Motor neuron (in vitro differentiated cells): ENCODE measurements at regions not wholly inside any gene's neighbourhood (a gene's known extent, or its start where the extent isn't known, plus 50 kb on each side); places are given as distances from the start of the nearest gene placed in this dataset.

Source experiments
- ATAC-seq, 8 experiments: fragments of 200-7000 bp; cut with Tn5 transposase; replicated peaks in 6 of 8; 2 replicates each; pipeline ENCODE4 v1.8.0; 2021; ENCODE audit warnings: mild to moderate bottlenecking in 8 of 8, moderate library complexity in 8 of 8
- H3K27ac ChIP-seq, 2 donors: fragments of 250-450 bp; sonication (Bioruptor Pico); 2 replicates each; pipeline ENCODE4 v1.9.0; 2021; ENCODE audit warnings: antibody characterized with exemption in 2 of 2, mild to moderate bottlenecking in 2 of 2, moderate library complexity in 1 of 2
- H3K4me1 ChIP-seq, 2 donors: fragments of 250-450 bp; sonication (Bioruptor Pico); replicated peaks in 1 of 2; 2 replicates each; pipeline ENCODE4 v1.6.1; 2021; ENCODE audit warnings: antibody characterized with exemption in 2 of 2, mild to moderate bottlenecking in 2 of 2, moderate library complexity in 1 of 2
- H3K4me3 ChIP-seq, 5 donors: fragments of 250-450 bp; sonication (Bioruptor Pico); 2 replicates each; pipeline ENCODE4 v1.9.0; 2021; ENCODE audit warnings: antibody characterized with exemption in 5 of 5, mild to moderate bottlenecking in 5 of 5, moderate library complexity in 4 of 5
- WGBS, 10 experiments: fragments of 450-650 bp; shearing (Covaris generic); methylation state at CpG; one replicate each; pipeline ENCODE4 v1.0.0; 2022; 5-methylcytosine and 5-hydroxymethylcytosine counted together
- in situ Hi-C, 9 experiments: fragments of 400-800 bp; cut with MboI; loops; one replicate each; pipeline ENCODE4 v1.15.0; 2021; ENCODE audit warnings: low sequenced_read_pairs in 9 of 9, low pct_unique_long_range_greater_than_20kb in 2 of 9; ENCODE audit not compliant: unreplicated experiment in 9 of 9

DNA sequence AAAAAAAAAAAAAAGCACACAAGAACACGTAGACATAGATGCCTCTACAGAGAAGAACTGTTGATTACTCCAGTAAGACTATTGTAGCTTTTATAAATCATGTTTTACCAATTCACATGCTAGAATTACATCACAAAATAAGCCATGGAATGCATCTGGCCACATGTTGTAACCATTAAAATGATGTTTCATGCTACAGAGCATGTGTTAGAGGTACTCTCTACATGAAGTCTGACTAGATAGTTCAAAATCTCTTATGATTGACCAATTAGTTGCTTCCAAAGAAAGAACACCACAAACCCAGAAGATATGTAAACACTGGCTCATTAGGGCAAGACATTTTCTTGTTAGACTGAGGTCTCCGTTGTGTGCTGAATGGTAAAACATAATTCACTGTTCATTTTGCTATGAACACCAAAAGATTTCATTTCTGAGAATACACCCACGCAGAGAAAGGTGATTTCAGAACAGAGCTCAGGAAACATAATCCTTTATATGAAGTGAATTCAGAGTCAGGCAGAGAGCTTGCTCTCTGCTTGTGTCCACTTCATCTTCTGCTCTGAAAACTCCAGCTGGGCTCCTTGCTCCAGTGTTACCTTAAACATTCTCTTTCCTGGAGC, 411.4 kb upstream of the SOX9 start:
- no peak for ATAC-seq
- 0 to 92% (median 89%) methylated on average over 1 to 3 of the region's 3 CpGs; no CpG with 5 or more reads in 1 of the 10 experiments for WGBS, 10 experiments
- H3K4me3 ChIP-seq, result no peak overlapping the region
- H3K4me1 ChIP-seq, result peaks cover 0 to 2% of the 10 kb centered on the region in 2 donors
- in situ Hi-C loops, result no loop called here
- H3K27ac ChIP-seq, result no peak overlapping the region

DNA sequence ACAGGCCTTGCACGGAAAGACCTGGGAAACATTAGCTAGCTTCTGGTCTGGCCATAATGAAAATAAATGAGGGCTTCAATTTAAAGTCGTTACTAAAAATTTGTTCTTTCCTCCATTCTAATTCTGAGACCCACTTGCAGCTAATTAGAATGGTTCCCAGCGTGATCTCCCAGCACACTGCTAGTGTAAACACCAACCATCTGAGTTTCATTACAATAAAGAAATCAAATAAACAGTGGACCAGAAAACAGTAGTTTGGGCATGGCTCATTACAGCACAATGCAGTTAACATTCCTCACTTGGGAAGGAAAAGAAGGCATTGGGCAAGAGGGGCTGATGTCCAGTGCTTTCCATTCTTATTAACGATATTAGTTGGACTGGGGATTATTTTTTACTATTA, 410.9 kb upstream of the SOX9 start:
- ATAC-seq, result no peak
- Histone ChIP-seq H3K4me1 (peaks cover 0 to 2% of the 10 kb centered on the region in 2 donors), H3K27ac (no peak overlapping the region), H3K4me3 (no peak overlapping the region)
- 0 to 100% (median 62%) methylated on average over 1 to 4 of the region's 4 CpGs for WGBS, 10 experiments
- in situ Hi-C loops, result no loop called here

DNA sequence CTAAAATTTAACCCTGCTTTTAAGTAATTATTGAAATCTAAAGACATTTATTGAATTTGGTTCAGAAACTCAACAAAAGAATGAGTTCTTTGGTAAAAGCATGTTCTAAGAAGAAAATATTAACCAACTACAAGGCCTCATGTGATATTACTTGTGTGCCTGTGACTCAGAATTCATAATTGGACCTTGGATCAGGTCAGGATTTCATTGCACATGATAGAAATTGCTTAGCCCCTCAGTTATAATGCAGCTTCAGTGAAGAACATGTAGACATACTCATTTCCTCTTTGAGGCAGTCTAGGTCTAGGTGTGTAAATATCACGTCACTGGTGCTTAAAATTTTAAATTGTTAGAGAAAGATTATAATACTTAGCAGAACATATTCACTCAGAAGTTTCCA, 410.0 kb upstream of the SOX9 start:
- no peak for ATAC-seq
- in situ Hi-C loops, result no loop called here
- Histone ChIP-seq H3K4me3 (no peak overlapping the region), H3K27ac (no peak overlapping the region), H3K4me1 (peaks cover 0 to 2% of the 10 kb centered on the region in 2 donors)
- 29 to 100% (median 90%) methylated on average over 1 of the region's 1 CpG; no CpG with 5 or more reads in 3 of the 10 experiments for WGBS, 10 experiments

DNA sequence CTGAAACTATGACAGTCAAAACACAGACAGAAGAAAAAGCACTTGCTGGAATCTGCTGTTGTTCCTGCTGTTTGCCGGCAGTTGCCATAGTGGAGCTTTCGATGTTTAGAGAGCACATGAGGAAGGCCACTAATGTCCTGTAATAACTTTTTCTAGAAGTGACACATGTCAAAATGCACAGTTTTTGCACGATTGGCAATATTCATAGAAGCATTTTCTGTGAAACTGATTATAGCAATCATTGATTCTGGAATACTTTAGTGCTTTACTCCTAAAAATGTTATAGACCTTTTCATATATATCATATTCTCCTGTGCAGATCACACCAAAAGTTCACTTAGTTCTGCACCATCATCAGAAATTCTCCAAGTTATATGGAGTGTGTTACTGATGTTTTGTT, 407.0 kb upstream of the SOX9 start:
- ATAC-seq, result no peak
- in situ Hi-C loops, result no loop called here
- H3K27ac ChIP-seq, result no peak overlapping the region
- WGBS, 10 experiments, result 45 to 80% (median 67%) methylated on average over 1 to 3 of the region's 3 CpGs; no CpG with 5 or more reads in 1 of the 10 experiments
- peaks cover 0 to 2% of the 10 kb centered on the region in 2 donors for H3K4me1 ChIP-seq
- no peak overlapping the region for H3K4me3 ChIP-seq

DNA sequence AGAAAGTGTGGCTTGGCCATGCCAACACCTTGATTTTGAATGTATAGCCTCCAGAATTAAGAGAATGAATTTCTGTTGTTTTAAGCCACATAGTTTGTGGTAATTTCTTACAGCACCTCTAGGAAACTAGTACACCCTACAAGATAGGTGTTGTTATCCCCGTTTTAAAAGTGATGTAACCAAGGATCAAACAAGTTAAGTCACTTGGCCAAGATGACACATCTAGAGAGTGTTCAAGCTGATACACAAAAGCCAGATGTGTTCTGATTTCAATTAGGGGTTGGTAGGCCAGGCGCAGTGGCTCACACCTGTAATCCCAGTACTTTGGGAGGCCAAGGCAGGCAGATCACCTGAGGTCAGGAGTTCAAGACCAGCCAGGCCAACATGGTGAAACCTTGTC, 396.5 kb upstream of the SOX9 start:
- in situ Hi-C loops, result no loop called here
- ATAC-seq, result no peak
- Histone ChIP-seq H3K27ac (no peak overlapping the region), H3K4me3 (no peak overlapping the region), H3K4me1 (no peaks in the 10 kb centered on the region)
- 17 to 100% (median 71%) methylated on average over 1 to 2 of the region's 2 CpGs; no CpG with 5 or more reads in 6 of the 10 experiments for WGBS, 10 experiments

DNA sequence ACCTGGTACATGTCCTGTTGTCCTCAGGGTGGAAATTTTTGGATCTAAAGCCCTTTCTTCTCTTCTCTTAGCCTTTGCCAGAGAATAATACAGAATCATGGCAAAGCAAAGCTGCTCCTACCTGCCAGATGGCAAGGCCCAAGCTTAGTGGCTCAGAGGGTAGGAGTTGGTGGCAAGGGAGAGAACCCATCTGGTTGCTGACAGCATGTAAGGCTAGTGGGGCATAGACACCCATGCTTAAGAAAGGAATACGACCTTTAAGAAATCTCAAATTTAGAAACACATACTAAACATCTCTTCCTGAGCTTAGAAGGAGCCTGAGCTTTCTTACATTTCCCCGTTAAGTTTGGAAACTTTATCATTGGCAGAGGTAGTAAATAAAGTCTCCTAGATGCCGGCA, 395.0 kb upstream of the SOX9 start:
- in situ Hi-C loops, result no loop called here
- H3K4me1 ChIP-seq, result no peaks in the 10 kb centered on the region
- no peak overlapping the region for H3K27ac ChIP-seq
- 11 to 100% (median 75%) methylated on average over 1 to 3 of the region's 3 CpGs; no CpG with 5 or more reads in 1 of the 10 experiments for WGBS, 10 experiments
- no peak overlapping the region for H3K4me3 ChIP-seq
- no peak for ATAC-seq

DNA sequence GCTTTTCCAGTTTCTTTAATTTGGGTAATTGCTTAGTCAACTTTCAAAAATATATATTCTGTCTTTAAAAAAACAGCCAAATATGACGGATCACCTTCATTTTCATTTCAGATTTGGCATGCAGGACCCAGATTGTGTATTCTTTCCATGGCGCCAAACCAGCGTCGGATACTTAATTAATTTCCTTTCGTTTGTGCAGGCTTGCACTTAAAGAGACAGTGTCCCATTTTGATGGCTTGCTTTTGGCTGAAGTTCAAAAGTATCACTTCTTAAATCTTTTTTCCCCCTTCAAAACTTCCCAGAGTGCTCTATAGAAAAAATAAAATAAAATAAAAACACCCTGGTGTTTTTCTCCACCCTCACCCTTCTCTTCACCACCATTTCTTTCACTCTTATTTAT, 394.5 kb upstream of the SOX9 start:
- Histone ChIP-seq H3K4me1 (no peaks in the 10 kb centered on the region), H3K27ac (no peak overlapping the region), H3K4me3 (no peak overlapping the region)
- no peak for ATAC-seq
- WGBS, 10 experiments, result 0 to 100% (median 57%) methylated on average over 1 to 5 of the region's 5 CpGs
- in situ Hi-C loops, result no loop called here

DNA sequence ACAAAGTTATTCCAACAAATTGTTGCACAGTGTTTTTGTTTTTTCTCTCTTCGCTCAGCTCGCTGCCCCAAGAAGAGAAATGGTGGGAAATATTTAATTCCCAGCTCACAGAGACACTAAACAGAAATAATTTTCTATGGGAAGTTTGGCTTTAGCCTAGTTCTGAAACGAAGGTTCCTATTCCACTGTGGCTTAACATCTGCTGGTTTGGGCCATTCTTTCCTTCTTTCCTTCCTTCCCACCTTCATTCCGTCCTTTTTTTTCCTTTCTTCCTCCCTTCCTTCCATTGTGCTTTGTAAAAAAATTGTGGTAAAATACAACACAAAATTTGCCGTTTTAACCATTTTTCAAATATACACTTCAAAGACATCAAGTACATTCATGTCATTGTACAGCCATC, 393.5 kb upstream of the SOX9 start:
- no peak overlapping the region for H3K27ac ChIP-seq
- no peak overlapping the region for H3K4me3 ChIP-seq
- no peaks in the 10 kb centered on the region for H3K4me1 ChIP-seq
- WGBS, 10 experiments, result 80 to 97% (median 80%) methylated on average over 1 to 5 of the region's 5 CpGs; no CpG with 5 or more reads in 4 of the 10 experiments
- in situ Hi-C loops, result no loop called here
- no peak for ATAC-seq

DNA sequence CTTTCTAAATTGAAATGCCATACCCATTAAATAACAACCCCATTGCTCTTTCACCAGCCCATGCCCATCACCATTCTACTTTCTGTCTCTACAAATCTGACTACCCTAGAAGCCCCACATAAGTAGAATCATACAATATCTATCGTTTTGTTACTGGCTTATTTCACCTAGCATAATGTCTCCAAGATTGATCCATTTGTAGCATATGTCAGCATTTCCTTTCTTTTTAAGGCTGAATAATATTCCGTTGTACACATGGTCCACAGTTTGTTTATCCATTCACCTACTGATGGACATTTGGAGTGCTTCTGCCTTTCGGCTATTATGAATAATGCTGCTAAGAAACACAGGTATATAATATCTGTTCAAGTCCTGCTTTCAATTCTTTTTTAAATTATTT, 393.1 kb upstream of the SOX9 start:
- Histone ChIP-seq H3K4me1 (no peaks in the 10 kb centered on the region), H3K4me3 (no peak overlapping the region), H3K27ac (no peak overlapping the region)
- WGBS, 10 experiments, result 67 to 100% (median 98%) methylated on average over 1 to 3 of the region's 3 CpGs
- in situ Hi-C loops, result no loop called here
- ATAC-seq, result no peak

DNA sequence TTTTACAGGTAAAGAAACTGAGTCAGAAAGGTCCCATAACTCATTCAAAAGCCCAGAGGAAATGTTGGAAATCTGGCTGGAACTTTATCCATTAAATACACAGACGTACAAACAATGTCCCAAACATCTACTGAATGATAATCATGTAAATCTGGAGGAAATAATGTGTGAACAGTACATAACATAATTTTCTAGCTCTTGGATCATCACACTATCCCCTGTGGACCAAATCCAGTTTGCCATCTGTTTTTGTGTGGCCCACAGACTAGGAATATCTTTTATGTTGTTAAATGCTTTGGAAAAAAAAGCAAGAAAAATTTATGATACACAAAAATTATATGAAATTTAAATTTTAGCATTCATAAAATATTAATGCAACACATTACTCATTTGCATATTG, 389.9 kb upstream of the SOX9 start:
- Histone ChIP-seq H3K27ac (no peak overlapping the region), H3K4me3 (no peak overlapping the region), H3K4me1 (no peaks in the 10 kb centered on the region)
- WGBS, 10 experiments, result 0 to 100% (median 92%) methylated on average over 1 of the region's 1 CpG; no CpG with 5 or more reads in 4 of the 10 experiments
- in situ Hi-C loops, result no loop called here
- no peak for ATAC-seq

DNA sequence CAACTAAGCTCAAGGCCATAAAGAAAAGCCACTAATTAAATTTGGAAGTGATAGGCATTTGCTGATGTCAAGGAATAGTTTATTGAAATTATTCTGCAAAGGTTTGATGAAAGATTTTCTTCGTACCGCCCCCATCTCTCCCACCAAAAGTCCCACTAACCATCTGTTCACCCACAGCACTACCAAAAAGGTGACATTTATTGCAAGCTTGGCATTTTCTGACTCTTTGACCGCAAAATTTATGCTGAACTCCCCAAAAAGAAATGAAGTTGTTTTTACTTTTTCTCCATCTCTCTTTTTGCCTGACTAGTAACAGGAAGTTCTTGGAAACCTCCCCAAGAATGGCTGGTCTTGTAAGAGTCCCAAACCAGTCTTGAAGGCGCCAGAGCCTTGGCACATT, 384.9 kb upstream of the SOX9 start:
- Histone ChIP-seq H3K27ac (no peak overlapping the region), H3K4me1 (peaks cover 4 to 6% of the 10 kb centered on the region in 2 donors), H3K4me3 (no peak overlapping the region)
- in situ Hi-C loops, result no loop called here
- no peak for ATAC-seq
- 12 to 100% (median 83%) methylated on average over 1 to 4 of the region's 4 CpGs; no CpG with 5 or more reads in 1 of the 10 experiments for WGBS, 10 experiments

DNA sequence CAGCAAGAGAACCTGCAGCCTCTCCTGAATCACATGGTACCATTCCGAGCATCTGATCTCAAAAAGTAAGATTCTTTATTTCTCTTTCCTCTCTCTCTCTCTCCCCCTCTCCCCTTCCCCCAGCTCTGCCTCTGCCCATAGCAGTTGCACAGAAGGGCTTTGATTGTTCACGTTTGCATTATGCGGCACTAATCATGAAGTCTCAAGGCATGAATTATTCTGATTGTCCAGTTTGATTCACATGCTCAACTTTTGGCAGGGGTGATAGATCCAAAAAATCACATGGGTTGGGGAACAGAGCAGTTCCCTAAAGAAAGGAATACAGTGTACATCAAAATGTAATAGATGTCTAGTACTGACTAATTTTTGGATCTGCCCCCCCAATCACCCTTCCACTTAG, 380.0 kb upstream of the SOX9 start:
- H3K27ac ChIP-seq, result no peak overlapping the region
- in situ Hi-C loops, result no loop called here
- H3K4me1 ChIP-seq, result peaks cover 9 to 15% of the 10 kb centered on the region in 2 donors
- ATAC-seq, result peak in 1 of 8 experiments; percentile 45
- no peak overlapping the region for H3K4me3 ChIP-seq
- WGBS, 10 experiments, result 53 to 88% (median 66%) methylated on average over 2 to 3 of the region's 3 CpGs; no CpG with 5 or more reads in 2 of the 10 experiments

DNA sequence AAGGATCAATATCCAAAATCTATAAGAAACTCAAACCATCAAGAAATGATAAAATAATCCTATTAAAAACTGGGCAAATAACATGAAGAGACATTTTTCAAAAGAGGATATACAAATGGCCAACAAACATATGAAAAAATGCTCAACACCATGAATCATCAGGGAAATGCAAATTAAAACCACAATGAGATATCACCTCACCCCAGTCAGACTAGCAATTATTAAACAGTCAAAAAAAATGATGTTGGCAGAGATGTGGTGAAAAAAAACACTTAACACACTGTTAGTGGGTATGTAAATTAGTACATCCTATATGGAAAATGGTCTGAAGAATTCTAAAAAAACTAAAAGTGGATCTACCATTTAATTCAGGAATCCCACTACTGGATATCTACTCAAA, 379.0 kb upstream of the SOX9 start:
- Histone ChIP-seq H3K27ac (no peak overlapping the region), H3K4me3 (no peak overlapping the region), H3K4me1 (peaks cover 2 to 15% of the 10 kb centered on the region in 2 donors)
- ATAC-seq, result peak in 2 of 8 experiments; percentile 44 to 47
- in situ Hi-C loops, result no loop called here

DNA sequence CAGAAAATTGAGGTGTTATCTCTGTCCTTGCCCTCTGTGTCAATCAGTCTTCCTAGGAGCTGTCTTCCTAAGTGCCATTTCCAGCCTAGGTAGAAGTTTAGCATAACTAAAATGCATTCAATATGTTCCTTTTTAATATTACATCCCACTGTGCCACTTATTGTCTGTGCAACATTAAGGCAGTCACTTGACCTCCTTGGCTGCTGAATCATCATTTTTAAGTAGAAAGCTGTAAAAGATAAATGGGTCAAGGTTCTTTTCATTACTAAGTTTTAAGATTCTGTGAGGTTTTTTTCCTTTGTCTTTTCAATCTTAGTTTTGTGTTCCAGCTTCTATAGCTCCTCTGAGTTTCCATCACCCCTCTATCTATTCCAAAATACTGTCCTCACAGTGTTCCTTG, 371.9 kb upstream of the SOX9 start:
- in situ Hi-C loops, result no loop called here
- no peak for ATAC-seq
- peaks cover 0 to 17% of the 10 kb centered on the region in 2 donors for H3K4me1 ChIP-seq
- H3K4me3 ChIP-seq, result no peak overlapping the region
- no peak overlapping the region for H3K27ac ChIP-seq
